ENCODE measurements at regions not wholly inside any gene's neighbourhood (a gene's known extent, or its start where the extent isn't known, plus 50 kb on each side); places are given as distances from the start of the nearest gene placed in this dataset.

DNA sequence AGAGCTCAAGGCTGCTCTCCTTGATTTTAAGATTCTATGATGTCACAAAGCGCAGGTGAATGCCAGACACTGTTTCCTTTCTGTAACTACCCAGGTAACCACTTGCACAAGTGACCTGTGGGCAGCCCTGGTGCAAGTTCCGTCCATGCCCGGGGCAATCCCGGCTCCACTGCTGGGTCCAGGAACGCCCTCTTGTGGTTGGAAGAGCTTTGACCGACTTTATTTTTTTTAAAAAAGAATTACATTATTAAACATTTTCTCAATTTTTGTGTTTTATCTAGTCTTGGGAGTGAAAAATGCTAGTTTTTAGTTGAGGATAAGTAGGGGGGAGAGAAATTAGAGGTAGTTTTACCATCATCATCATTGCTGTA is 695.2 kb downstream of the QKI start (continued):
- no peak for TF ChIP-seq ZNF441 (CRISPR knock-in tag; IDR thresholded peaks at IDR 0.05; ENCODE audit: borderline replicate concordance)
- peak; percentile 41; the same call in 1 of the 2 replicates for TF ChIP-seq STAG1 (CRISPR knock-in tag; IDR thresholded peaks at IDR 0.05)
- TF ChIP-seq ZNF674 (CRISPR knock-in tag; IDR thresholded peaks at IDR 0.05; ENCODE audit: low read depth) = no peak
- TF ChIP-seq ZNF382 (CRISPR knock-in tag; IDR thresholded peaks at IDR 0.05; ENCODE audit: borderline replicate concordance) = no peak
- no peak for TF ChIP-seq CENPX (CRISPR knock-in tag; IDR thresholded peaks at IDR 0.05)
- TF ChIP-seq FOXO1 (CRISPR knock-in tag; IDR thresholded peaks at IDR 0.05) = no peak
- TF ChIP-seq SMYD3 (CRISPR knock-in tag; IDR thresholded peaks at IDR 0.05) = no peak
- TF ChIP-seq IRF9 (CRISPR knock-in tag; IDR thresholded peaks at IDR 0.05; ENCODE audit: borderline replicate concordance) = no peak
- TF ChIP-seq SKI (IDR thresholded peaks at IDR 0.05; ENCODE audit: partially characterized antibody) = no peak
- no peak for TF ChIP-seq ZNF264 (CRISPR knock-in tag; IDR thresholded peaks at IDR 0.05)
- no peak for TF ChIP-seq ZNF75D (CRISPR knock-in tag; IDR thresholded peaks at IDR 0.05; ENCODE audit: borderline replicate concordance)
- TF ChIP-seq ZNF580 (CRISPR knock-in tag; IDR thresholded peaks at IDR 0.05; ENCODE audit: borderline replicate concordance, low read depth) = no peak
- TF ChIP-seq, protein P1, sequence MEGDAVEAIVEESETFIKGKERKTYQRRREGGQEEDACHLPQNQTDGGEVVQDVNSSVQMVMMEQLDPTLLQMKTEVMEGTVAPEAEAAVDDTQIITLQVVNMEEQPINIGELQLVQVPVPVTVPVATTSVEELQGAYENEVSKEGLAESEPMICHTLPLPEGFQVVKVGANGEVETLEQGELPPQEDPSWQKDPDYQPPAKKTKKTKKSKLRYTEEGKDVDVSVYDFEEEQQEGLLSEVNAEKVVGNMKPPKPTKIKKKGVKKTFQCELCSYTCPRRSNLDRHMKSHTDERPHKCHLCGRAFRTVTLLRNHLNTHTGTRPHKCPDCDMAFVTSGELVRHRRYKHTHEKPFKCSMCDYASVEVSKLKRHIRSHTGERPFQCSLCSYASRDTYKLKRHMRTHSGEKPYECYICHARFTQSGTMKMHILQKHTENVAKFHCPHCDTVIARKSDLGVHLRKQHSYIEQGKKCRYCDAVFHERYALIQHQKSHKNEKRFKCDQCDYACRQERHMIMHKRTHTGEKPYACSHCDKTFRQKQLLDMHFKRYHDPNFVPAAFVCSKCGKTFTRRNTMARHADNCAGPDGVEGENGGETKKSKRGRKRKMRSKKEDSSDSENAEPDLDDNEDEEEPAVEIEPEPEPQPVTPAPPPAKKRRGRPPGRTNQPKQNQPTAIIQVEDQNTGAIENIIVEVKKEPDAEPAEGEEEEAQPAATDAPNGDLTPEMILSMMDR (CRISPR knock-in tag; IDR thresholded peaks at IDR 0.05) = peak; percentile 40

All from HepG2 (cell line).